GM21528 (cell line): ENCODE measurements at regions not wholly inside any gene's neighbourhood (a gene's known extent, or its start where the extent isn't known, plus 50 kb on each side); places are given as distances from the start of the nearest gene placed in this dataset.
"Not testable (repeated sequence)": the region's sequence is repeated elsewhere in the genome, so short reads cannot be mapped to it uniquely, and the experiment has no call there.

Source experiments
- ATAC-seq: cut with Tn5 transposase; IDR thresholded peaks from one replicate; pipeline ENCODE4 v1.9.1; 2021; ENCODE audit warnings: mild to moderate bottlenecking, moderate library complexity; ENCODE audit not compliant: unreplicated experiment, low FRiP score

DNA sequence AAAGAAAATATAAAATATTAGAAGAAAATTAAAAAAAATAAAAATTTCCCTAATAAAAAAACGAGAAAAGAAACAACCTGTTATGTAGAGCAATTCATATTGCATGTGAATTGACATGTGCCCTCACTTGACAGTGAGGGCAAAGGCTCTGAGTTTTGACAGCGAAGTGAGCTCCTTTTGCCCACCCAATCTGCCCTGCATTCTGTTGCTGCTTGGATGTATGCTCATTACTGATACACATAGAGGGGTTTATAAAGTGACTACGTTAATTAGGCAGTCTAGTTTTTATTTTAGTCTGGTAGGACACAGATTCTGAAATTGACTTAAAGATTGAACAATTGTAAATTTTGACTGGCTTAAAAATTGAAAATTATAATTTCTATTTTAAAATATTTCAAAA is 949.4 kb downstream of the TLE4 start:
- ATAC-seq: no peak

- no peak for ATAC-seq
Measured at GRCh38 chr9:80520231-80520630, 948.5 kb downstream of the TLE4 start.

DNA sequence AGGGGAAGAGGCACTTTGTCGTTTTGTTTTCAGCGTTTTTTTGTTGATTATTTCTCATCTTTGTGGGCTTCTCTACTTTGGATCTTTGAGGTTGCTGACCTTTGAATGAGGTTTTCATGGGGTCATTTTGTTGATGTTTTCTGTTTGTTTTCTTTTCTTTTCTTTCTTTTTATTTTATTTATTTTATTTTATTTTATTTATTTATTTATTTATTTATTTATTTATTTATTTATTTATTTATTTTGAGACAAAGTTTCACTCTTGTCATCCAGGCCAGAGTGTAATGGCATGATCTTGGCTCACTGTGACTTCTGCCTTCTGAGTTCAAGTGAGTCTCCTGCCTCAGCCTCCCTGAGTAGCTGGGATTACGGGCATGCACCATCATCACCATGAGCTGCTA is 946.7 kb downstream of the TLE4 start:
- ATAC-seq: no peak

DNA sequence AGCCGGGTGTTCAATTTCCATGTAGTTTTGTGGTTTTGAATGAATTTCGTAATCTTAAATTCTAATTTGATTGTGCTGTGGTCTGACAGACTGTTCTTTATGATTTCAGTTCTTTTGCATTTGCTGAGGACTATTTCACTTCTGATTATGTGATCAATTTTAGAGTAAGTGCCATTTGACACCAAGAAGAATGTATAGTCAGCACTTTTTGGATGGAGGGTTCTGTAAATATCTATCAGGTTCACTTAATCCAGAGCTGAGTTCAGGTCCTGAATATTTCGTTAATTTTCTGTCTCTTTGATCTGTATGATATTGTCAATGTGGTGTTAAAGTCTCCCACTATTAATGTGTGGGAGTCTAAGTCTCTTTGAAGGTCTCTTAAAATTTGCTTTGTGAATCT is 944.9 kb downstream of the TLE4 start:
- no peak for ATAC-seq

DNA sequence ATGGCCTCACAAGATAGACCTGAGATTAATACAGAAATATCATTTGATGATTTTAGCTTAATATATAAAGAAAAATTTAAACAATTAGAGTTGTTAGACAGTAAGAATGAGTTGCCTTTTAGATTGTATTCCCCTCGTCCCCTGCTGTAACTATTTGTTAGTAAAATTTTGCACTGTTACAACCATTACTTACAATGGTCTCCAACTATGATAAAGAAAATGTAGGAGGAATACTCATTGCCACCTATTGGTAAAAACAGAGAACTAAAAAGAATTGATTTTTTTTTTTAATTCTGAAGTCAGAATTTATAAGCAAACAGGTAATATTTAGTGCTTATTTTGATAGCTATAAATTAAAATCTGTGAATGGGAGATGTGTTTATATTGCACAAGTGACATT is 937.6 kb downstream of the TLE4 start:
- ATAC-seq: no peak

DNA sequence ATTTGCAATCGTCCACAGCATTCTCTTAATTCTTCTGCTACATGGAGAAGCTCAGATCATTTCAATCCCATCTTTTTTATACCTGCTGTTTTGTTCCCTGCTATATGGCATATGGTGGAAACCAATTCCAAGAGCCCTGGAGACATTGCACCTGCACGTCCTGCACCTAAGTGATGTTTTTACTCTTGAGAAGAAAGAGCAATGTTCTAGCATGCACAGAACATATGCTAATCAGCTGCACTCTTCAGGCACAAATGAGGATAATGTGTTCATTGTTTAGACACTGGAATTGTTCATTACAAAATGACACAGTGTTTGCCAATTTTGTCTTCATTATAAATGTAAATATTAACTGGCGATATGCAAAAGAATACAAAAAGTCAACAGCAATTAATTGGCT is 935.8 kb downstream of the TLE4 start:
- ATAC-seq: no peak

GRCh38 chr9:80504601-80505230 is 933.0 kb downstream of the TLE4 start:
- no peak for ATAC-seq

DNA sequence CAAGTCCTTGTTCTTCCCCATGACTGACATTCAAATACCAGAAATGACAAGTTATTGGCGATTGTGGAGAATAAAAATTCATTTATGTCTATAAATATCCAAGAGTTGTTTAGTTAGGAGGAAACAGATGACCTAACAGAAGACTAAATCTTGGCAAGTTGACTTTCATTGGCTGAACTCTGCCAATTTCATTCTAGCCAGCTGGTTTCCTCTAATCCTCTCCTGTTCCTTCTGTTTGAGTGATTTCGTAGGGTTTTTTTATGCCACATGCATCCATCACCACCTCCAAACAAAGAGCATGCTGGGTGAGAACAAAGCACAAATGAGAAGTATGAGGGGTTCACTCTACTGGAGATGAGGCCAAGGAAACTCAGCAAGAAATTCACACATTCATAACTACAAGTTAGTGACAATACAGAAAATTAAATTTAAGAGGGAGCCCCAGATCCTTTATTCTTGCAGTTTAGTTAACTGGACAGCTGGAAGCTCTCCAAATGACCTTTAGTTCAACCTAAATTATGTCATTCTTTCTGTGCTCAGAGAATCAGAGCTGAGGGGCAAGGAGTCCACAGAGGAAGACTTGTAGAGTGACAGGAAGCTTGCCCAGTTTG is 932.0 kb downstream of the TLE4 start:
- ATAC-seq: no peak

DNA sequence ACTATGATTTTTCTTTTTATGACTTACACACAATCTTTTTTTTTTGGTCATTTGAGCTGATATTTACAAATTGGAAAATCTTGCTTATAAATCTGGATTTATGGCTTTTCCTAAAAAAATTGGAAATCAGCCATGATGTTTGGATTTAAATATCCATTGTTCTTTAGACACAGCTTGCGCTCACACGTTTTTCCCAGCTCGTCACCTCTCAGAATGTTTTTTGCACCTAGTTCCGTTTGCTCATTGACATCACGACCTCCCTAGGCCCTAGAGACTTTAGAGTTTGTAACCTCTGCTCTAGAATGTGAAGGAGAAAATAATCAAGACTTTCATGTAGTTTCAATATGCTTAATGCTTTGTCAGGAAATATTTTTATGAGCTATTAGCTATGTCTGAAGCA is 930.5 kb downstream of the TLE4 start:
- no peak for ATAC-seq

GRCh38 chr9:80501635-80502034 is 929.9 kb downstream of the TLE4 start:
- no peak for ATAC-seq

DNA sequence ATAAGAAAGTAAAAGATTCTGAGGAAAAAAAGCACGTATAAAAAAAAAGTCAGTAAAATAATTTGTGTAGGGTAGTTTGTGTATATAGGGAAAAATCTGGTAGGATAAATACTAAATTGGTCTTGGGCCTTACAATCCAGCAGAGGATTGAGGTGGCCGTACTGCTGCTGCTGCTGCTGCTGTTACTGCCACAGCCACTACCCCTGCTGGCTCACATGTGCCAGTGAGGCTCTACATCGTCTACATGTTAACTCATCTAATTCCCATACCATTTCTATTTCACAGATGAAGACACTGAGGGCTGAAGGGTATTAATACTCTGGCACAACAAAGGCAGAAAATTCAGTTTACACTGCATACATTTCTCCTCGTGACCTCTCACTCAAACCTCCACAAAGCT is 928.5 kb downstream of the TLE4 start:
- ATAC-seq: no peak

DNA sequence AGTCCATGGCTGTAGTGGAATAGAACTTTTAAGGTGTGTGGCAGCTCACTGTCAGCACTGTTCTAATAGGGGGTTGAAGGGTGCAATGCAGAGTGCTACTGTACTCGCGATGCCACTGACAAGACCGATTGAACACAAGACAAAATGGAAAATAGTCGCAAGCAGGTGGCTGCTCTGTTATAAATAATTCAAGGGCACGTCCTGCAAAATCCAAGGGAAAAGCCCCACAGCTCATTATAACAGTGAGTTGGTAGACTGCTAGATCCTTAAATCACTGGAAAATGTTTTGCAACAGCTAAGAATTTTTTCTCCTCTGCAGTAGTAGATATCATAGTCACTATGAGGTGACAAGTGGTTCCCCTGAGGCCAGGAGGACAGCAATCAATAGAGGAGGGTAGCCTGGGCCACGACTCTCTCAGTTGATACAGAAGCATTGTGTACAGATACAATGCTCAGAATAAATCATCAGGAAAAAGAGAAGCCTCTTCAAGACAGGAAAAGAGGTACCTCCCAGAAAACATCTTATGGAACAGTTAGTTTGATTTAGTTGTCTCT is 926.3 kb downstream of the TLE4 start:
- no peak for ATAC-seq

GRCh38 chr9:80496901-80497556 is 925.3 kb downstream of the TLE4 start:
- ATAC-seq: no peak

GRCh38 chr9:80493258-80493657 is 921.5 kb downstream of the TLE4 start:
- no peak for ATAC-seq

DNA sequence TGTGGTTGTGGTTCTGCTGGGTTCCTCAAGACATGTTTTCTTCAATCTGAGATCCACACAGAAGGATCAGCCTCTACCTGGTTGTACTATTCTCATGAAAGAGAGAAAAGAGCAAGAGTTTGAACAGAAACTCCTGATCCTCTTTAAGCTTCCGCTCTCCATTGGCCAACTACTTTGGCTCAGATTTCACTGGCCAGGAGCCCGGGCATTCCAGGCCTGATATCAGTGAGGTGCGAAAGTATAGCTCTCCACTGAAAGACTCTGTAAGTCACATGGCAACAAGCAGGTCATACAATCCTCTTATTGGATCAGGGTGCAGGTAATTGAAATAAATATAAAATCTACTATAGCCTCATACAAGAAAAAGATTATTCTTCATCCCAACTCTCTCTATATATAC is 920.5 kb downstream of the TLE4 start:
- ATAC-seq: no peak

DNA sequence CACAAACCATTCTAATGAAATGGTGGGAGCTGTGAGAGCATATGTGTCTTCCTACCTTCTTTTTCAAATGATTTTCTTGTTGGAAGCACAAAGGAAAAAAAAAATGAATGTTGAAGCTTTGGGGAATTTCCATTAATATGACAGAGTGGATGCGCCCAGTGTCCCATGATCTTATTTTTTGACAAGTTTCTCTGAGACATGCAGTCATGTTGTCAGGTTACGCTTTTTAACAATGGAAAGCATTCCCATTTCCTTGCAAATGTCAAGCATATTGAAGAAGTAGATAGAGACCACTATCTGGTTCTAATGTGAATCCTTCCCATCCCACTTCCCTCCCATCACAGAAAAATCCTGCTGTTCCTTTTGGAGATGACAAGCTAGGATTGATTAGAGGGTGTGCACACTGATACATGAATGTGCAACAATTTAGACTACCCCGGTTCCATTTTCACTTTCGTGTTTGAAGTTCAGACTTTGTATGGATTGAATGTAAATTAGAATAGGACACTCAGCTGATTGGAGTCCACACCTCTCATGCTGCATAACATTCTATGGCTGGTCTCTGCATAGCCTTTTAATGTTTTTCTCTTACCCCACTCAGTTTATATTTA is 919.4 kb downstream of the TLE4 start:
- ATAC-seq: no peak

- ATAC-seq: no peak
Measured at GRCh38 chr9:80489329-80489728, 917.6 kb downstream of the TLE4 start.

DNA sequence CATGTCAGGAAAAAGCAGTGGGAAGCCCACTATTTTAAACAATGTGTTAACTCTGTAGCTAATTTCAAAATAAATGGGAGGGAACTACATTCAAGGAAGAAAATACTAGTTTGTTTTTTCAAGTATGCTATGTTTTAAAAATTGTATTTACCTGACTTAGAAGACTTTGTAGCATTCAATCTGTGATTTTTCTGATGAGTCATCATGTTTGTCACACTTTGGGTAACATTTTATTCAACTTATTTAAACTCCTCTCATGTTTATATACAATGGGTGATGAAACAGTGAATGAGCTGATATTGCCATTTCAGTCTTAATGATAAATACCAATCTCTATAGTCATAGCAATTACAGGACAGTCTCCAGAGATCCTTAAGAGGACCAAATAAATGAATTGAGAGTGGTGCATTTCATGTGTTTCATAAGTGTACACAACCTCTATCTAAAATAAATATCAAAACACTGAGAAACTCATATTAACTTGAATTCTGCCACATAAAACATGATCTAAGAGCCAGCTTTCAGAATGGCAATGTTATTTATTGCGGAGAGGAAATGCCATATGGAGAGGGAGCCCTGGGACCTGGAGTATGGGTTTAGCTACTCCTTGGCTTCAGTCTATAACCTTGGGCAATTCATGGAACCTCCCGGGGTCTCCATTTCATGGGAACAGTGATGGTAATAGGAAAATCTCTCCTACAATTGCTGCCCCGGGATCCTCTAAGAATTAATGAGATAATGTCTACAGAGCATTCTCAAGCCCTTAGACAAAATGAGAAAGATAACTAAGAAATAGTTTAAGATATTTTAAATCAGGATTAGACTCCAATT is 913.9 kb downstream of the TLE4 start:
- no peak for ATAC-seq

DNA sequence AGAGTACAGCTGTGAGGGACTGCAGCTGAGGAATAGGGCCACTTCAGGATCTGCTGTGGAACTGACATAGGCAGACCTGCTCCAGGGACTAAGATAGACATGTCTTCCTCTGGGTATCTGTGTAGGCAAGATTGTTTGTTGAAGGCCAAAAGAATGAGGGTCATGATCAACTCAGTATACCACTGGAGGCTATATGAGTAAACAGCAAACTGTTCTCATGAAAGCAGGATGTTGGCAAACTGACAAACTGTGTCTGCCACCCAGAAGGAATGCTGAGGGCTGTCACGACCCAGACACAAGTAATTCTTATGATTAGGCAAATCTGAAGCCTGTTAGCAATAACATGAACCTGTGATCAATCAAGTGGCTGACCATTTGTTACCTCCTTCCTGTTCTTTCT is 910.5 kb downstream of the TLE4 start:
- not testable (repeated sequence) for ATAC-seq

DNA sequence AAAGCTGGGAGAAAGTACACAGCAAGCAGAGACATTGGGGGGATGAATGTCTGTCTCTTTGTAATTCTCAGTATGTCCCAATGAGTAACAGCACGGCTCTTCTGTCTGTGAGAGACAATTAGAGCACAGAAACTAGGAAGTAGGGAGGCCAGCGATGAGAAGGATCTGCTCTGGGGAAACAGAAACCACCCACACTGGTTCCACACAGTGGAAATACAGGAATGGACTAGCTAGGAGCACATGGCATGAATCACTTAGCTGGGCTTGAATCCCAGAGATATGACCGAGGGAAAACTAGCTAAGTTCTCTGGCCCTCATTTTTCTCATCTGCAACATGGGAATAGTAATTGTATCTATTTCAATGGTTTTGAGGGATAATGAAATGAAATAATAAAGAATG is 895.9 kb downstream of the TLE4 start:
- no peak for ATAC-seq

- no peak for ATAC-seq
Measured at GRCh38 chr9:80465556-80465955, 893.8 kb downstream of the TLE4 start.
